PC-3 (cell line): ENCODE measurements at regions not wholly inside any gene's neighbourhood (a gene's known extent, or its start where the extent isn't known, plus 50 kb on each side); places are given as distances from the start of the nearest gene placed in this dataset.

Experiments used
- ATAC-seq: fragments of 200-7000 bp; cut with Tn5 transposase; 2 replicates; pipeline ENCODE4 v1.9.1; 2020; ENCODE audit warnings: mild to moderate bottlenecking, moderate library complexity
- BruUV-seq: library from RNA; stranded (reverse); fragments of 400-500 nt; replicated peaks from 2 replicates; lab custom pipeline; 2021; lab: Mats Ljungman, UMichigan
- CTCF ChIA-PET: fragments of 300-600 bp; sonication (Branson Sonifier 250); formaldehyde crosslinking; loops from one replicate; lab custom pipeline; 2022; ENCODE audit warnings: antibody characterized with exemption; lab: Charles Lee
- POLR2A ChIA-PET: fragments of 300-600 bp; sonication (Branson Sonifier 250); formaldehyde crosslinking; loops from one replicate; lab custom pipeline; 2022; ENCODE audit warnings: antibody characterized with exemption; ENCODE audit not compliant: unreplicated experiment; lab: Charles Lee
- DNase-seq: peaks from one replicate; pipeline ENCODE4 v3.0.0-alpha.2; 2015
- H2AFZ ChIP-seq: fragments of 300-600 bp; sonication (generic); 2 replicates; pipeline ENCODE4 v1.6.0; 2016; ENCODE audit warnings: antibody characterized with exemption, low read length
- H3F3A ChIP-seq: fragments of 300-600 bp; sonication (generic); one replicate; pipeline ENCODE4 v1.6.0; 2017; ENCODE audit warnings: antibody characterized with exemption, low read length, control low read depth, mild to moderate bottlenecking; ENCODE audit not compliant: unreplicated experiment
- H3K27ac ChIP-seq: fragments of 300-600 bp; sonication (generic); 2 replicates; pipeline ENCODE4 v1.5.1; 2016; ENCODE audit warnings: mild to moderate bottlenecking, low read length
- H3K27me3 ChIP-seq: fragments of 300-600 bp; sonication (generic); 2 replicates; pipeline ENCODE4 v1.6.1; 2016; ENCODE audit warnings: low read length, mixed read lengths
- H3K36me3 ChIP-seq: fragments of 300-600 bp; sonication (generic); 2 replicates; pipeline ENCODE4 v1.6.1; 2016; ENCODE audit warnings: low read depth, mixed run types, low read length, mixed read lengths
- H3K4me1 ChIP-seq: fragments of 300-600 bp; sonication (generic); 2 replicates; pipeline ENCODE4 v1.5.1; 2016; ENCODE audit warnings: low read length; ENCODE audit not compliant: insufficient read depth
- H3K4me2 ChIP-seq: fragments of 300-600 bp; sonication (generic); 2 replicates; pipeline ENCODE4 v1.6.0; 2016; ENCODE audit warnings: low read length
- H3K4me3 ChIP-seq: fragments of 300-600 bp; sonication (generic); 2 replicates; pipeline ENCODE4 v1.5.1; 2016; ENCODE audit warnings: mild to moderate bottlenecking, low read length, mixed read lengths
- H3K79me2 ChIP-seq: fragments of 300-600 bp; sonication (generic); 2 replicates; pipeline ENCODE4 v1.6.1; 2017; ENCODE audit warnings: low read length, mixed read lengths
- H3K9ac ChIP-seq: fragments of 300-600 bp; sonication (generic); 2 replicates; pipeline ENCODE4 v1.6.0; 2016; ENCODE audit warnings: mild to moderate bottlenecking, low read length
- H3K9me2 ChIP-seq: fragments of 300-600 bp; sonication (generic); replicated peaks from 2 replicates; pipeline ENCODE4 v1.6.1; 2016; ENCODE audit warnings: mixed run types, low read length, mixed read lengths
- H3K9me3 ChIP-seq: fragments of 300-600 bp; sonication (generic); 2 replicates; pipeline ENCODE4 v1.6.1; 2016; ENCODE audit warnings: low read length, mixed read lengths
- H4K20me1 ChIP-seq: fragments of 300-600 bp; sonication (generic); 2 replicates; pipeline ENCODE4 v1.6.1; 2016; ENCODE audit warnings: low read length, mixed read lengths
- EZH2 ChIP-seq: fragments of 300-600 bp; sonication (generic); IDR thresholded peaks from one replicate; pipeline ENCODE4 v1.6.1; 2017; ENCODE audit warnings: antibody characterized with exemption, mild to moderate bottlenecking, low read length; ENCODE audit not compliant: unreplicated experiment
- EZH2phosphoT487 ChIP-seq: fragments of 300-600 bp; sonication (generic); IDR thresholded peaks from 2 replicates; pipeline ENCODE4 v1.6.1; 2018; ENCODE audit warnings: mild to moderate bottlenecking, antibody characterized with exemption, low read length, borderline replicate concordance
- intact Hi-C: fragments of 100-400 bp; cut with micrococcal nuclease; formaldehyde crosslinking; loops from 2 replicates; pipeline ENCODE4 v1.9.0; 2023
- TF ChIP-seq, protein P1 (sequence below): fragments of 300-600 bp; sonication (generic); conservative IDR thresholded peaks from 2 replicates; pipeline ENCODE4 v1.5.1; 2017; ENCODE audit warnings: antibody characterized with exemption, low read depth, mild to moderate bottlenecking, low read length

DNA sequence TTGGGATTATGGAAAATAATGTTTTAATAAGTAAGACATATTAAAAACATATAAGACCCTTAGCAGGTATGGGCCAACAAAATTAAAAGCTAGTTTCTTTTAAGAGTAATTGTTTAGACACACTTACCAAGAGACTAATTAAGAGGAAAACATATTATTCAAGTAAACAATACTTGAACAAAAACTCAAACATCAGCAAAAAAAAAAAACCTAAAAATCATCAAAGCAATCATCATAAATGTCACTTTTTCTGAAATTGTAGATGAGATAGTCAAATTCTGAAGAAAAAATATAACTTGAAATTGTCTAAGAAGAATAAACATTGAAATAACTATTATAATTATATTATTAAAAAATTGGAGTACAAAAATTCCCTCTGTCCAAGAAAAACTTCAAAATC lies 1318.2 kb downstream of the ZPLD1 start:
- no TSS peak for BruUV-seq
- ChIA-PET POLR2A (no interaction called here), CTCF (interaction anchor here (0.6 kb wide), 1 partner anchor 283 kb away, joined by 4 read pairs; no protein-coding TSS in a partner anchor)
- Histone ChIP-seq H3K4me3 (no peak overlapping the region), H3K9me2 (no peaks in the 10 kb centered on the region), H3K36me3 (no peaks in the 10 kb centered on the region), H3K4me2 (no peak overlapping the region), H3F3A (no peaks in the 10 kb centered on the region), H3K9ac (no peak overlapping the region), H3K27ac (no peak overlapping the region), H2AFZ (no peak overlapping the region), H3K9me3 (no peaks in the 10 kb centered on the region), H4K20me1 (no peaks in the 10 kb centered on the region), H3K79me2 (no peaks in the 10 kb centered on the region), H3K27me3 (no peaks in the 10 kb centered on the region), H3K4me1 (no peaks in the 10 kb centered on the region)
- TF ChIP-seq EZH2phosphoT487, result no peak
- no peak for TF ChIP-seq EZH2
- TF ChIP-seq, protein P1, sequence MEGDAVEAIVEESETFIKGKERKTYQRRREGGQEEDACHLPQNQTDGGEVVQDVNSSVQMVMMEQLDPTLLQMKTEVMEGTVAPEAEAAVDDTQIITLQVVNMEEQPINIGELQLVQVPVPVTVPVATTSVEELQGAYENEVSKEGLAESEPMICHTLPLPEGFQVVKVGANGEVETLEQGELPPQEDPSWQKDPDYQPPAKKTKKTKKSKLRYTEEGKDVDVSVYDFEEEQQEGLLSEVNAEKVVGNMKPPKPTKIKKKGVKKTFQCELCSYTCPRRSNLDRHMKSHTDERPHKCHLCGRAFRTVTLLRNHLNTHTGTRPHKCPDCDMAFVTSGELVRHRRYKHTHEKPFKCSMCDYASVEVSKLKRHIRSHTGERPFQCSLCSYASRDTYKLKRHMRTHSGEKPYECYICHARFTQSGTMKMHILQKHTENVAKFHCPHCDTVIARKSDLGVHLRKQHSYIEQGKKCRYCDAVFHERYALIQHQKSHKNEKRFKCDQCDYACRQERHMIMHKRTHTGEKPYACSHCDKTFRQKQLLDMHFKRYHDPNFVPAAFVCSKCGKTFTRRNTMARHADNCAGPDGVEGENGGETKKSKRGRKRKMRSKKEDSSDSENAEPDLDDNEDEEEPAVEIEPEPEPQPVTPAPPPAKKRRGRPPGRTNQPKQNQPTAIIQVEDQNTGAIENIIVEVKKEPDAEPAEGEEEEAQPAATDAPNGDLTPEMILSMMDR, result no peak
- intact Hi-C loops, result no loop called here
- DNase-seq, result no peak
- no peak for ATAC-seq

- no peaks in the 10 kb centered on the region for H3K79me2 ChIP-seq
- intact Hi-C loops, result no loop called here
- ChIA-PET POLR2A (no interaction called here), CTCF (no interaction called here)
- no peak overlapping the region for H3K4me2 ChIP-seq
- no TSS peak for BruUV-seq
- H3F3A ChIP-seq, result no peaks in the 10 kb centered on the region
- no peaks in the 10 kb centered on the region for H3K9me3 ChIP-seq
- no peaks in the 10 kb centered on the region for H4K20me1 ChIP-seq
- ATAC-seq (no peak), DNase-seq (no peak)
- H3K9ac ChIP-seq, result no peak overlapping the region
- H3K4me3 ChIP-seq, result no peak overlapping the region
- no peaks in the 10 kb centered on the region for H3K36me3 ChIP-seq
- H3K27me3 ChIP-seq, result peaks cover 14% of the 10 kb centered on the region
- no peaks in the 10 kb centered on the region for H3K4me1 ChIP-seq
- no peak overlapping the region for H2AFZ ChIP-seq
- no peaks in the 10 kb centered on the region for H3K9me2 ChIP-seq
- no peak for TF ChIP-seq EZH2
- TF ChIP-seq, protein P1, result no peak
- no peak for TF ChIP-seq EZH2phosphoT487
- no peak overlapping the region for H3K27ac ChIP-seq
Measured at GRCh38 chr3:103767635-103768034, 1332.8 kb downstream of the ZPLD1 start.

- H3K9me3 ChIP-seq, result no peaks in the 10 kb centered on the region
- no peaks in the 10 kb centered on the region for H3F3A ChIP-seq
- ATAC-seq (no peak), DNase-seq (no peak)
- ChIA-PET CTCF (no interaction called here), POLR2A (no interaction called here)
- H3K4me3 ChIP-seq, result no peak overlapping the region
- no peak overlapping the region for H3K27ac ChIP-seq
- H3K4me2 ChIP-seq, result no peak overlapping the region
- no peaks in the 10 kb centered on the region for H3K27me3 ChIP-seq
- BruUV-seq, result no TSS peak
- H3K9me2 ChIP-seq, result no peaks in the 10 kb centered on the region
- intact Hi-C loops, result no loop called here
- no peaks in the 10 kb centered on the region for H3K4me1 ChIP-seq
- TF ChIP-seq, protein P1, result no peak
- TF ChIP-seq EZH2, result no peak
- TF ChIP-seq EZH2phosphoT487, result no peak
- no peak overlapping the region for H2AFZ ChIP-seq
- H3K36me3 ChIP-seq, result no peaks in the 10 kb centered on the region
- no peak overlapping the region for H3K9ac ChIP-seq
- H4K20me1 ChIP-seq, result no peaks in the 10 kb centered on the region
- no peaks in the 10 kb centered on the region for H3K79me2 ChIP-seq
Measured at GRCh38 chr3:103785017-103785416, 1350.2 kb downstream of the ZPLD1 start.
